ENCODE measurements at regions not wholly inside any gene's neighbourhood (a gene's known extent, or its start where the extent isn't known, plus 50 kb on each side); places are given as distances from the start of the nearest gene placed in this dataset.

- H3K9me3 Mint-ChIP-seq, result no peaks in the 10 kb centered on the region
- H3K36me3 Mint-ChIP-seq, result no peaks in the 10 kb centered on the region
- peaks cover 19% of the 10 kb centered on the region for H3K27me3 Mint-ChIP-seq
- H3K4me1 Mint-ChIP-seq, result peaks cover 2% of the 10 kb centered on the region
- DNase-seq (ENCODE audit: low spot score in 2 of 2) (no peak), ATAC-seq (ENCODE audit: low read depth) (no peak)
- H3K27ac Mint-ChIP-seq, result no peak overlapping the region
- no peak overlapping the region for H3K4me3 Mint-ChIP-seq
These were observed 55.7 kb upstream of the TRABD2B start for GRCh38 chr1:48052923-48053291.

DNA sequence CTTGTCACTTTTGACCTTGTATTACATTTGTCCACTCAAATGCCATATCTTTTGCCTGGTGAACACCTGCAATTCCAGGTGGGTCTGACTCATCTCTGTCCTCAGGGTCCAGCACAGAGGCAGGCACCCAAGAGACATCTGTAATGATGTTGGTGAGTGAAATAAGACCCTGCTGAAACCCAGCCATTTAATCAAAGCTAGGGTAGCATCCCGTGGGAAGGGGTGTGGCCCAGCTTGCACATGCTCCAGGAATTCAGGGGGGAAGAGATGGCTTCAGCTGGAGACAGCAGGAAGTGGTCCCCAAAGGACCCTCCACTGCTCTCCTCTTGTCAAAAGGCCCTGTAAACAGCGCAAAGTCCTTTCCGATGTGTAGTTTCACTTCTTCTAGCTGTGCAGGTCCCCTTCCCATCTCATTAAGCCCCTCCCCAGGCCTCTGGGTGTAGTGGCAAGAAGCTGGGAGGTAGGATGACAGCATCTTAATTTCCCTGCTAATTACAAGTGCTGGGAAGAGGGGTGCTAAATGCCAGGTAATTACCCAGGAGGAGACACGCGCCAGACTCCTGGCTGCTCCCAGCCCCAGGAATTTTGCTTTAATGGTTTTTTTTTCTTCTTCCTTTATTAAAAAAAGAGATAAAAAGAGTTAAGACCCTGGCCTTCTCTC lies 54.4 kb upstream of the TRABD2B start:
- ATAC-seq (ENCODE audit: low read depth) (no peak), DNase-seq (ENCODE audit: low spot score in 2 of 2) (no peak)
- H3K27me3 Mint-ChIP-seq, result peaks cover 17% of the 10 kb centered on the region

DNA sequence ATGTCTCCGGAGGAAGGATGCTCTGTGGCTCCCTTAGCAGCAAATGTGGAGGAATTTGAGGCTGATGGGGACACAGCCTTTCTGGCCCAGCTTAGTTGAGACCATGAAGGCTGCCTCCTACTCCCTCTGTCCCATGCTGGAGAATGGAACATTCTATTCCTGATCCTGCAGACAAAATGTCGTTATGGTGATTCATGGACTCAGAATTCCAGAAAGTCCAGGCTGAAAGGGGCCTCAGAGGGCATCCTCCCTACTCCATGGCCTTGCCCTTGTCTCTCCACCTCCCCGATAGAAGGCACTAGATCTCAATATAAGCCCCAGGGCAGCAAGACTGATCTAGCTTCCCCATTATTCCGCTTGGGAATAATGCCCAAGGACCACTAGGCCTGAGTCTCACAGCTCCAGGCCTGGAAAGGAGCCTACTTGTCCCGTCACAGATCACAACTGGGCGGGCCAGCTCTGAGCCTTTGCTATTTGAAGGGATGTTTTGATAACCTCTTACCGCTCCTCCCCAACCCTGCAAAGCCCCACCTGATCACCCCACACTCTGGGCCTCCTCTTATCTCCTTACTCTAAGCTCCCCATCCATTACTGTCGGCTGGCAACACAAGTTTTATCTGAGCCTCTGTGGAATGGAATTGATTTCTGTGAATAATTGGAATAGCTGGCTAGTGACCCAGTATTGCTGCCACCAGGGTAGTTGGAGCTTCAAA lies 52.8 kb upstream of the TRABD2B start:
- peaks cover 1% of the 10 kb centered on the region for H3K9me3 Mint-ChIP-seq
- no peaks in the 10 kb centered on the region for H3K4me1 Mint-ChIP-seq
- H3K36me3 Mint-ChIP-seq, result no peaks in the 10 kb centered on the region
- H3K27me3 Mint-ChIP-seq, result peaks cover 14% of the 10 kb centered on the region
- no peak for ATAC-seq (ENCODE audit: low read depth)
- H3K4me3 Mint-ChIP-seq, result no peak overlapping the region
- H3K27ac Mint-ChIP-seq, result no peak overlapping the region
- no peak for DNase-seq (ENCODE audit: low spot score in 2 of 2)

More for the DNA sequence above, 54.4 kb upstream of the TRABD2B start:
- H3K4me1 Mint-ChIP-seq, result peaks cover 2% of the 10 kb centered on the region
- H3K36me3 Mint-ChIP-seq, result no peaks in the 10 kb centered on the region
- no peak overlapping the region for H3K27ac Mint-ChIP-seq
- no peaks in the 10 kb centered on the region for H3K9me3 Mint-ChIP-seq
- no peak overlapping the region for H3K4me3 Mint-ChIP-seq

GRCh38 chr1:48048980-48049379 lies 51.8 kb upstream of the TRABD2B start:
- Mint-ChIP-seq H3K27me3 (peaks cover 9% of the 10 kb centered on the region), H3K27ac (no peak overlapping the region), H3K9me3 (peaks cover 1% of the 10 kb centered on the region), H3K36me3 (no peaks in the 10 kb centered on the region), H3K4me3 (no peak overlapping the region), H3K4me1 (no peaks in the 10 kb centered on the region)
- DNase-seq (ENCODE audit: low spot score in 2 of 2), result no peak
- no peak for ATAC-seq (ENCODE audit: low read depth)

DNA sequence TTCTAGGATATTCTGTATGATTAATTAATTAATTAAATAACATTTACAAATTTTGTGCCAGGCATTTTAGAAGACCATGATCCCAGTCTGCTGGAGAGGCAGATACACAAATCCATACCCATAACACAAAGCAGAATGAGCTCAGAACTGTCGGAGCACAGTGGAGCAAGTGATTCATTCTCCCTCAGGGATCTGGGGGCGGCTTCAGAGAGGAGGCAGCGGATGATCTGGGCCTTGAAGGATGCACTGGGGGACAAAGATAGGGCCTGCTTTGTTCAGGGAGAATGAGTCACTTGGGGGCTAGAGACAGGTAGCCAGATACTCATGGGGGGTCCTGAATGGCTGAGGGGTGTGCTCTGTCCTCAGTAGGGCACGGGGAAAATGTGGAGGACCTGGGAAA lies 50.9 kb upstream of the TRABD2B start:
- no peaks in the 10 kb centered on the region for H3K4me1 Mint-ChIP-seq
- H3K4me3 Mint-ChIP-seq, result no peak overlapping the region
- peaks cover 9% of the 10 kb centered on the region for H3K27me3 Mint-ChIP-seq
- H3K36me3 Mint-ChIP-seq, result no peaks in the 10 kb centered on the region
- peaks cover 1% of the 10 kb centered on the region for H3K9me3 Mint-ChIP-seq
- DNase-seq (ENCODE audit: low spot score in 2 of 2), result no peak
- ATAC-seq (ENCODE audit: low read depth), result no peak
- H3K27ac Mint-ChIP-seq, result no peak overlapping the region

DNA sequence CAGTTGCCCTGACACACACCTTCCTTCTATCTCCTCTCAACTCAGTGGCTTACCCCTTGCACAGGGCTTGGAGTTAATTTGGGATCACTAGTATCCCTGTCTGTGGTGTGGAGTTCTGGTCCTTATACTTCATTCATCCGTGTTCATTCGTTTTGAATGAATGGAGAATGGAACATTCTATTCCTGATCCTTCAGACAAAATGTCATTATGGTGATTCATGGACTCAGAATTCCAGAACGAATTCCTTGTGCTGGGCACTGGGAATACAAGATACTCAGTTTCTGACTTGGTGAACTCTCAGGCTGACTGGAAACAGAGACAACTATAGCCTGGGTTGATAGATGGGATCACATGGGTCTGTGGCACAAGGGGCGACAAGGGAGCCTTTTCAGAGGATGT lies 49.9 kb upstream of the TRABD2B start:
- DNase-seq (ENCODE audit: low spot score in 2 of 2), result no peak
- no peak for ATAC-seq (ENCODE audit: low read depth)
- Mint-ChIP-seq H3K4me1 (no peaks in the 10 kb centered on the region), H3K27me3 (peaks cover 9% of the 10 kb centered on the region), H3K36me3 (no peaks in the 10 kb centered on the region), H3K27ac (no peak overlapping the region), H3K9me3 (peaks cover 1% of the 10 kb centered on the region), H3K4me3 (no peak overlapping the region)
